Cardiac muscle cell (in vitro differentiated cells and primary cell): ENCODE measurements at regions not wholly inside any gene's neighbourhood (a gene's known extent, or its start where the extent isn't known, plus 50 kb on each side); places are given as distances from the start of the nearest gene placed in this dataset.

Source experiments
- DNase-seq, 2 donors: peaks; one replicate each; pipeline versions ENCODE4 v3.0.0 to v3.0.0-alpha.2; 2010 to 2017; ENCODE audit warnings: low read depth in 1 of 2, low spot score in 1 of 2
- H3K27ac ChIP-seq: fragments of 200-600 bp; sonication (generic); 2 replicates; pipeline ENCODE4 v1.5.1; 2016
- H3K27me3 ChIP-seq: fragments of 200-600 bp; sonication (generic); 2 replicates; pipeline ENCODE4 v1.6.0; 2016; ENCODE audit warnings: control low read depth
- H3K36me3 ChIP-seq: fragments of 200-600 bp; sonication (generic); 2 replicates; pipeline ENCODE4 v1.5.1; 2016; ENCODE audit warnings: control low read depth
- H3K4me1 ChIP-seq: fragments of 200-600 bp; sonication (generic); 2 replicates; pipeline ENCODE4 v1.8.1; 2017; ENCODE audit warnings: low read depth, mild to moderate bottlenecking, mixed run types
- H3K4me3 ChIP-seq: fragments of 200-600 bp; sonication (generic); 2 replicates; pipeline ENCODE4 v1.5.1; 2016; ENCODE audit warnings: mild to moderate bottlenecking
- H3K9me3 ChIP-seq: fragments of 200-600 bp; sonication (generic); 2 replicates; pipeline ENCODE4 v1.5.1; 2017; ENCODE audit warnings: low read depth, mild to moderate bottlenecking, control low read depth
- TF ChIP-seq, protein P1 (sequence below): IDR thresholded peaks from 2 replicates; pipeline ENCODE4 v1.5.1; 2012; ENCODE audit warnings: low read depth, mild to moderate bottlenecking, low read length

DNA sequence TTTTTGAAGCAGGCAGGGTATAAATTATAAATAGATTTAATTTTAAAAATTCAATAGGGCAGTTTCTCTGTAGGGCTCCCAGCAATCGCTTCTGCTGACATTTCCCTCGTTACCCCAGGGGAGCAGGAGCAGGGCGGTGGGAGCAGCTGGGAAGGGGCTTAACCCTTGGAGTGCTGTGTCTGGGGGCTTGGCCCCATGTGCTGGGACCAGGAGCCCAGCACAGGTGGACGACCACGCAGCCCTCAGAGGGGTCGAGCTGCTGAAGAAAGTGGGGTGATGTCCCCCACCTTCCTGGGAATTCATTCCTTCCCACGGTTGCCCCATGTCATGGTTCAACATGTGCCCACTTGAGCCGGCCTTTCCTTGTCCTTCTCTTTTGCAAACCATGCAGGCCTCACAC lies 67.5 kb upstream of the STX16 start:
- H3K36me3 ChIP-seq, result no peaks in the 10 kb centered on the region
- DNase-seq, result no peak
- H3K4me1 ChIP-seq, result no peaks in the 10 kb centered on the region
- H3K27me3 ChIP-seq, result no peaks in the 10 kb centered on the region
- TF ChIP-seq, protein P1, sequence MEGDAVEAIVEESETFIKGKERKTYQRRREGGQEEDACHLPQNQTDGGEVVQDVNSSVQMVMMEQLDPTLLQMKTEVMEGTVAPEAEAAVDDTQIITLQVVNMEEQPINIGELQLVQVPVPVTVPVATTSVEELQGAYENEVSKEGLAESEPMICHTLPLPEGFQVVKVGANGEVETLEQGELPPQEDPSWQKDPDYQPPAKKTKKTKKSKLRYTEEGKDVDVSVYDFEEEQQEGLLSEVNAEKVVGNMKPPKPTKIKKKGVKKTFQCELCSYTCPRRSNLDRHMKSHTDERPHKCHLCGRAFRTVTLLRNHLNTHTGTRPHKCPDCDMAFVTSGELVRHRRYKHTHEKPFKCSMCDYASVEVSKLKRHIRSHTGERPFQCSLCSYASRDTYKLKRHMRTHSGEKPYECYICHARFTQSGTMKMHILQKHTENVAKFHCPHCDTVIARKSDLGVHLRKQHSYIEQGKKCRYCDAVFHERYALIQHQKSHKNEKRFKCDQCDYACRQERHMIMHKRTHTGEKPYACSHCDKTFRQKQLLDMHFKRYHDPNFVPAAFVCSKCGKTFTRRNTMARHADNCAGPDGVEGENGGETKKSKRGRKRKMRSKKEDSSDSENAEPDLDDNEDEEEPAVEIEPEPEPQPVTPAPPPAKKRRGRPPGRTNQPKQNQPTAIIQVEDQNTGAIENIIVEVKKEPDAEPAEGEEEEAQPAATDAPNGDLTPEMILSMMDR, result no peak
- no peak overlapping the region for H3K27ac ChIP-seq
- no peak overlapping the region for H3K4me3 ChIP-seq
- no peaks in the 10 kb centered on the region for H3K9me3 ChIP-seq

- no peak overlapping the region for H3K27ac ChIP-seq
- DNase-seq, result peak in 1 of 2 donors; percentile 50
- H3K36me3 ChIP-seq, result no peaks in the 10 kb centered on the region
- no peaks in the 10 kb centered on the region for H3K4me1 ChIP-seq
- TF ChIP-seq, protein P1, result no peak
- no peaks in the 10 kb centered on the region for H3K9me3 ChIP-seq
- H3K27me3 ChIP-seq, result no peaks in the 10 kb centered on the region
- no peak overlapping the region for H3K4me3 ChIP-seq
Observed at GRCh38 chr20:58583176-58583575, 67.9 kb upstream of the STX16 start.

GRCh38 chr20:58580474-58580835 lies 65.3 kb upstream of the APCDD1L start:
- Histone ChIP-seq H3K9me3 (no peaks in the 10 kb centered on the region), H3K4me1 (no peaks in the 10 kb centered on the region), H3K36me3 (no peaks in the 10 kb centered on the region), H3K27me3 (no peaks in the 10 kb centered on the region), H3K4me3 (no peak overlapping the region), H3K27ac (no peak overlapping the region)
- TF ChIP-seq, protein P1, result no peak
- no peak for DNase-seq

DNA sequence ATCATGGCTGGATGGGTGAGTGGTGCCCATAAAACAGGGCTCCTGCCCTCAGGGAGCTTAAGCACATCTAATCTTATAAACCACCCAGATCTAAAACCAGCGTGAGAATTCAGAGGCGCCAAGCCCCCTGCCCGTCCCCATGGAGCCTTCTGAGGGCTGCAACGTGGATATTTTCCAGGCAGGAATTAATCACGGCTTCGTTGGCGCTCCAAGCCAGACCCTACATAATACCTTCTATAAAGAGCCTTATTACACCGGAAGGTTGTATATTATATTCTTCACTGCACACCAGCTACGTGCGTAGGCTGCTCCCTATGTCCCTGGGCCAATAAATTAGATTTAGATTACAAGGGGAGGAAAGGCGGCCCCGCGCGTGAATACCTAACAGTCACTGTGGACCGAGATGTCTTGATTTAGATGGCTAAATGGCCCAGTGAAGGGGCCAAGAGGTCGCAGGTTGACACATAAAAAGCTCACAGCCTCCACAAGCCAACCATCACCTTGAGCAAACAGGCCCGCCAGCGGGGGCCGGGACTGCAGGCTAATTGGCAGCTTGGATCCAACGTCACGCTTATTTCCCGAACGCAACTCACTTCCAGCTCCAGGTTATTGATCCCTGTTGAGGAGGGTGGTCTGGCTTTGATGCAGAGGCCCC lies 64.7 kb upstream of the APCDD1L start:
- H3K27ac ChIP-seq, result no peak overlapping the region
- no peaks in the 10 kb centered on the region for H3K36me3 ChIP-seq
- H3K4me1 ChIP-seq, result no peaks in the 10 kb centered on the region
- H3K9me3 ChIP-seq, result no peaks in the 10 kb centered on the region
- no peak overlapping the region for H3K4me3 ChIP-seq
- no peaks in the 10 kb centered on the region for H3K27me3 ChIP-seq
- TF ChIP-seq, protein P1, result no peak
- DNase-seq, result no peak

DNA sequence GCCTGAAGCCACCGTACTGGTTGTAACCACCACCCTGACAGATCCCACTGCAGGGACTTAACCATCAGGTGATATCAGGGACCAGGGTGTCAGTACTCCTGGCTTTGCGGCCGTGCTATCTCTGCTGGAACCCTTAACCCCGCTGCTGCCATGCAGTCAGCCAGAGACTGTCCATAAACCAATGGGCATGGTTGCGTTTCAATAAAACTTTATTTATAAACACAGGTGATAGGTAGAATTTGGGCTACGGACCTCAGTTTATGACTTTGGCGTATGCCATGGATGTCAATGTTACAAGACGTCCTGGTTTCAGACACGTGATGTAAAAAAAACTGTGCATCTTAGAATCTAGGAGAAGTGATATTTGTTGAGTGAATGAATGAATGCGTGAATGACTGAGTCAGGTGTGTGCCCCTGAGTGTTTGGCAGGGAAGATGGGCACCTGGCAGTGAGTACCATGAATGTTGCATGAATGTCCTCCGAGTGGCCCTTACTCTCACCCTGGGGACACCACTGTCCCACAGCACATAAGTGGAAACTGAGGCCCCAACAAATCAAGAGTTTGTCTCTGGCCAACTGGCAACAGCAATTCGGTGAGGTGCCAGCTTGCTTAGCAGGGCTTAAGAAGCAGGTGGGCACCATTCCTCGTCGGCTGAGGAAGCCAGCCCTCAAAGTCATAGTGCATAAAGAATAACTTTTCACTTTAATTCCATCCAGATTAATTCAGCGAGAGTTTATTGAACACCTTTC lies 64.0 kb upstream of the APCDD1L start:
- H3K4me3 ChIP-seq, result no peak overlapping the region
- no peaks in the 10 kb centered on the region for H3K9me3 ChIP-seq
- H3K27me3 ChIP-seq, result no peaks in the 10 kb centered on the region
- no peak for DNase-seq
- H3K27ac ChIP-seq, result no peak overlapping the region
- no peaks in the 10 kb centered on the region for H3K36me3 ChIP-seq
- TF ChIP-seq, protein P1, result no peak
- H3K4me1 ChIP-seq, result no peaks in the 10 kb centered on the region
